ENCODE measurements at regions not wholly inside any gene's neighbourhood (a gene's known extent, or its start where the extent isn't known, plus 50 kb on each side); places are given as distances from the start of the nearest gene placed in this dataset.
"Not testable (repeated sequence)": the region's sequence is repeated elsewhere in the genome, so short reads cannot be mapped to it uniquely, and the experiment has no call there.

- H3K27me3 Mint-ChIP-seq, result no peaks in the 10 kb centered on the region
- ChIA-PET CTCF (no interaction called here), POLR2A (no interaction called here)
- no peak for ATAC-seq (ENCODE audit: low read depth)
- no peaks in the 10 kb centered on the region for H3K4me1 Mint-ChIP-seq
- TF ChIP-seq CTCF (IDR thresholded peaks at IDR 0.05), result no peak
- intact Hi-C loops (cut with micrococcal nuclease), result no loop called here
- DNase-seq, result no peak
- H3K36me3 Mint-ChIP-seq (ENCODE audit: low read depth), result no peaks in the 10 kb centered on the region
- H3K4me3 Mint-ChIP-seq, result no peak overlapping the region
- no peak overlapping the region for H3K27ac Mint-ChIP-seq
- H3K9me3 Mint-ChIP-seq, result peaks cover 8% of the 10 kb centered on the region
These were observed 316.1 kb upstream of the ZFP42 start for GRCh38 chr4:187679450-187679849.

DNA sequence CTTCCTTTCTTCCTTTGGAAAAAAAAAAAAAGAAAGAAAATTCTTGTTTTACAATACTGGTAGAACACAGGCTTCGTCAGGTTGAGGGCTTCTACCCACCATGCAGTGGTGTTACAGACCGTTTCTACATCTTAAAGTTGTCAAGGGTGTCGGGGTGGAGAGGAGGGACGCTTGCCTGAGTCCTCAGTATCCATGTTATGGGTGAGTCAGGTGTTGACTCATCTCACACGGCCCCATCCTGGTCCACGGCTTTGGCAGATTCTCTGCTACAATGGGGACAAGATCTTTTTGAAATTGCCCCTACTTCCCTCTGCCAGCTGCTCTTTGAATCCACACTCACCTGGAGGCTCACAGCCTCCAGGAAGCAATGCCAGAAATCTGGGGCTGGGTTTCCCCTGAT lies 310.3 kb upstream of the ZFP42 start:
- ChIA-PET CTCF (no interaction called here), POLR2A (no interaction called here)
- intact Hi-C loops (cut with micrococcal nuclease), result no loop called here
- Mint-ChIP-seq H3K9me3 (peaks cover 6% of the 10 kb centered on the region), H3K27me3 (no peaks in the 10 kb centered on the region), H3K4me1 (no peaks in the 10 kb centered on the region), H3K4me3 (no peak overlapping the region), H3K36me3 (ENCODE audit: low read depth) (no peaks in the 10 kb centered on the region), H3K27ac (no peak overlapping the region)
- ATAC-seq (ENCODE audit: low read depth) (no peak), DNase-seq (no peak)
- TF ChIP-seq CTCF (IDR thresholded peaks at IDR 0.05), result no peak

DNA sequence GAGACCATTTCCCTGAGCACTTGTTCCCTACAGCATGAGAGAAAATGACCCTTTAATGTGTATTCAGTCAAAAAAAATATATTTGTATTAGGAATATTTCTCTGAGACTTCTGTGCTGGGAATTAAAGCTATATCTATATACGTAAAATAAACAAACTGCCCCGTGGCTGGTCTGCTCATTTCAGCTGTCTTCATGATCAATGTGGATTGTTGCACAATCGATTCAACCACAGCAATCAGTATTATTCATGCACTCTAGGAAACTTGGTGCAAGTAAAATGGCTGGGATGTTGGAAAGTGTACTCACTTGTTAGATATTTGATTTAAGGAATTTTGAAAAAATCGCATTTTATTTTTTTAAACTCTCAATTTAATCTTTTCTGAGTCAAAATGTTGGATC lies 307.9 kb upstream of the ZFP42 start:
- H3K9me3 Mint-ChIP-seq, result peaks cover 6% of the 10 kb centered on the region
- ChIA-PET POLR2A (no interaction called here), CTCF (no interaction called here)
- no peak for DNase-seq
- no peak for TF ChIP-seq CTCF (IDR thresholded peaks at IDR 0.05)
- H3K36me3 Mint-ChIP-seq (ENCODE audit: low read depth), result no peaks in the 10 kb centered on the region
- no peak overlapping the region for H3K4me3 Mint-ChIP-seq
- H3K27me3 Mint-ChIP-seq, result no peaks in the 10 kb centered on the region
- H3K4me1 Mint-ChIP-seq, result no peaks in the 10 kb centered on the region
- no peak for ATAC-seq (ENCODE audit: low read depth)
- intact Hi-C loops (cut with micrococcal nuclease), result no loop called here
- no peak overlapping the region for H3K27ac Mint-ChIP-seq

DNA sequence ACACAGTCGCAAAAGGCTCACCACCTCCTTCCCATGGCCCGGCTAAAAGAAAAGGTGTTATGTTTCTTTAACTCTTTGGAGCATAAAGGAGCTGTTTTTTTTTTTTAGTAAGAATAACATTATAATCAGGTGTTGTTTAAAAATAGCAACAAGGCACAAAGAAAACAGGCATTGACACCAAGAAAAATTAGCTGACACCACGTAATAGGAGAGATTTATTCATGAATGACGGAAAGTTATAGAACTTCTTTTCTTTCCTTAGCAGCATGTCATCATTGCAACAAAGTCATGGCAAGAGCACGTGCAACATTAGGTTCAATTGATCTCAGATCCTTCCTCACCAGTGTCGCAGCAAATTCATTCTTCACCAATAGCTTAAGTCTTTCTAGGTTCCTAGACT lies 302.9 kb upstream of the ZFP42 start:
- Mint-ChIP-seq H3K36me3 (ENCODE audit: low read depth) (no peaks in the 10 kb centered on the region), H3K9me3 (peaks cover 7% of the 10 kb centered on the region), H3K4me1 (no peaks in the 10 kb centered on the region), H3K27ac (no peak overlapping the region), H3K4me3 (no peak overlapping the region), H3K27me3 (no peaks in the 10 kb centered on the region)
- intact Hi-C loops (cut with micrococcal nuclease), result no loop called here
- POLR2A ChIA-PET, result no interaction called here
- no peak for ATAC-seq (ENCODE audit: low read depth)
- CTCF ChIA-PET, result no interaction called here
- no peak for TF ChIP-seq CTCF (IDR thresholded peaks at IDR 0.05)
- DNase-seq, result no peak

DNA sequence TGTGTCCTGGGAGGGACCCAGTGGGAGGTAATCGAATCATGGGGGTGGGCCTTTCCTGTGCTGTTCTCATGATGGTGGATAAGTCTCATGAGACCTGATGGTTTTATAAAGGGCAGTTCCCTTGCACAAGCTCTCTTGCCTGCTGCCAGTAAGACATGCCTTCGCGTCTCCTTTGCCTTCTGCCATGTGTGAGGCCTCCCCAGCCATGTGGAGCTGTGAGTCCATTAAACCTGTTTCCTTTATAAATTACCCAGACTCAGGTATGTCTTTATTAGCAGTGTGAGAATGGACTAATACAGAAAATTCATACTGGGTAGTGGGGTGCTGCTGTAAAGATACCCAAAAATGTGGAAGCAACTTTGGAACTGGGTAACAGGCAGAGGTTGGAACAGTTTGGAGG lies 300.0 kb upstream of the ZFP42 start:
- H3K27ac Mint-ChIP-seq; H3K4me3 Mint-ChIP-seq; H3K36me3 Mint-ChIP-seq (ENCODE audit: low read depth); H3K9me3 Mint-ChIP-seq; POLR2A ChIA-PET; ATAC-seq (ENCODE audit: low read depth); H3K27me3 Mint-ChIP-seq; intact Hi-C loops (cut with micrococcal nuclease); DNase-seq; CTCF ChIA-PET; H3K4me1 Mint-ChIP-seq: not testable (repeated sequence)

GRCh38 chr4:187711586-187711985 lies 284.0 kb upstream of the ZFP42 start:
- no peak for TF ChIP-seq CTCF (IDR thresholded peaks at IDR 0.05)
- ChIA-PET CTCF (no interaction called here), POLR2A (no interaction called here)
- no peak for DNase-seq
- H3K9me3 Mint-ChIP-seq, result peaks cover 15% of the 10 kb centered on the region
- no peak for ATAC-seq (ENCODE audit: low read depth)
- H3K4me1 Mint-ChIP-seq, result no peaks in the 10 kb centered on the region
- no peak overlapping the region for H3K27ac Mint-ChIP-seq
- intact Hi-C loops (cut with micrococcal nuclease), result no loop called here
- no peaks in the 10 kb centered on the region for H3K36me3 Mint-ChIP-seq (ENCODE audit: low read depth)
- no peaks in the 10 kb centered on the region for H3K27me3 Mint-ChIP-seq
- H3K4me3 Mint-ChIP-seq, result no peak overlapping the region
